Ishikawa (cell line): ENCODE measurements at regions not wholly inside any gene's neighbourhood (a gene's known extent, or its start where the extent isn't known, plus 50 kb on each side); places are given as distances from the start of the nearest gene placed in this dataset.

ENCODE experiments used
- CEBPB ChIP-seq: IDR thresholded peaks from 2 replicates; pipeline ENCODE4 v1.6.1; 2012
- CREB1 ChIP-seq: IDR thresholded peaks from 2 replicates; pipeline ENCODE4 v1.6.1; 2012; ENCODE audit warnings: low read depth
- EGR1 ChIP-seq: IDR thresholded peaks from 2 replicates; pipeline ENCODE4 v1.6.1; 2012
- EP300 ChIP-seq: IDR thresholded peaks from 2 replicates; pipeline ENCODE4 v1.6.1; 2012; ENCODE audit warnings: borderline replicate concordance
- FOXM1 ChIP-seq: IDR thresholded peaks from 2 replicates; pipeline ENCODE4 v1.6.1; 2012; ENCODE audit warnings: low read depth, borderline replicate concordance
- NFIC ChIP-seq: IDR thresholded peaks from 2 replicates; pipeline ENCODE4 v1.6.1; 2012
- RAD21 ChIP-seq: IDR thresholded peaks from 2 replicates; pipeline ENCODE4 v1.6.1; 2012; ENCODE audit warnings: low read depth
- TAF1 ChIP-seq: IDR thresholded peaks from 2 replicates; pipeline ENCODE4 v1.6.1; 2012; ENCODE audit warnings: low read depth, mild to moderate bottlenecking
- TCF12 ChIP-seq: IDR thresholded peaks from 2 replicates; pipeline ENCODE4 v1.6.1; 2012; ENCODE audit warnings: low read depth
- TEAD4 ChIP-seq: IDR thresholded peaks from 2 replicates; pipeline ENCODE4 v1.6.1; 2012
- YY1 ChIP-seq: IDR thresholded peaks from 2 replicates; pipeline ENCODE4 v1.6.1; 2012; ENCODE audit warnings: low read depth
- ZBTB7A ChIP-seq: IDR thresholded peaks from 2 replicates; pipeline ENCODE4 v1.6.1; 2012; ENCODE audit warnings: low read depth
- TF ChIP-seq, protein P1 (sequence below): IDR thresholded peaks from 2 replicates; pipeline ENCODE4 v1.6.1; 2012; ENCODE audit warnings: low read depth, mild to moderate bottlenecking
- TF ChIP-seq, protein P2 (sequence below): IDR thresholded peaks from 2 replicates; pipeline ENCODE4 v1.6.1; 2012
- TF ChIP-seq, protein P3 (sequence below): IDR thresholded peaks from 2 replicates; pipeline ENCODE4 v1.6.1; 2012

DNA sequence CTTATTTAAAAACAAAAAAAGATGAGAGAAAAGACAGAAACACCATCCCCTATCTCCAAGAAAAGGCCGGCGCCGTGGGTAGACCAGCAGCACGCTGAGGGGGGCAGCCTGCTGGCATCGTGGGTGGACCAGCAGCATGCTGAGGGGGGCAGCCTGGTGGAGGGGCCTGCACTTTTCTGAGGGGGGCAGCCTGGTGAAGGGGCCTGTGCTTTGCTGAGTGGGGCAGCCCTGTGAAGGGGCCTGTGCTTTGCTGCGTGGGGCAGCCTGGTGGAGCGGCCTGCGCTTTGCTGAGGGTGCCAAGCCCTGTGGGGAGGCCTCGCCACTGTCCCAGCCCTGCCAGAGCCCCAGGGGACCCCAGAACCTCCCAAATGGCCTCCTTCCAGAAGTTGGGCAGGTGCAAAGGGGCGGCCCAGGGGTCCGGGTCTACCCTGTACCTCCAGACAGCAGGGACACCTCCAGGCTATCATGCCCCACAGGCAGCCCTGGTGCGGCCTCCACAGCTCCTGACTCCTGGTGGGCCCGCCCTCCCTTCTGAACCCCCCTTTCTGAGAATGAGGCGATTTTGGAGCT lies 1185.7 kb downstream of the BRD1 start:
- TF ChIP-seq EP300 = no peak
- no peak for TF ChIP-seq YY1
- no peak for TF ChIP-seq TAF1
- TF ChIP-seq EGR1 = no peak
- TF ChIP-seq ZBTB7A = no peak
- no peak for TF ChIP-seq NFIC
- TF ChIP-seq, protein P1, sequence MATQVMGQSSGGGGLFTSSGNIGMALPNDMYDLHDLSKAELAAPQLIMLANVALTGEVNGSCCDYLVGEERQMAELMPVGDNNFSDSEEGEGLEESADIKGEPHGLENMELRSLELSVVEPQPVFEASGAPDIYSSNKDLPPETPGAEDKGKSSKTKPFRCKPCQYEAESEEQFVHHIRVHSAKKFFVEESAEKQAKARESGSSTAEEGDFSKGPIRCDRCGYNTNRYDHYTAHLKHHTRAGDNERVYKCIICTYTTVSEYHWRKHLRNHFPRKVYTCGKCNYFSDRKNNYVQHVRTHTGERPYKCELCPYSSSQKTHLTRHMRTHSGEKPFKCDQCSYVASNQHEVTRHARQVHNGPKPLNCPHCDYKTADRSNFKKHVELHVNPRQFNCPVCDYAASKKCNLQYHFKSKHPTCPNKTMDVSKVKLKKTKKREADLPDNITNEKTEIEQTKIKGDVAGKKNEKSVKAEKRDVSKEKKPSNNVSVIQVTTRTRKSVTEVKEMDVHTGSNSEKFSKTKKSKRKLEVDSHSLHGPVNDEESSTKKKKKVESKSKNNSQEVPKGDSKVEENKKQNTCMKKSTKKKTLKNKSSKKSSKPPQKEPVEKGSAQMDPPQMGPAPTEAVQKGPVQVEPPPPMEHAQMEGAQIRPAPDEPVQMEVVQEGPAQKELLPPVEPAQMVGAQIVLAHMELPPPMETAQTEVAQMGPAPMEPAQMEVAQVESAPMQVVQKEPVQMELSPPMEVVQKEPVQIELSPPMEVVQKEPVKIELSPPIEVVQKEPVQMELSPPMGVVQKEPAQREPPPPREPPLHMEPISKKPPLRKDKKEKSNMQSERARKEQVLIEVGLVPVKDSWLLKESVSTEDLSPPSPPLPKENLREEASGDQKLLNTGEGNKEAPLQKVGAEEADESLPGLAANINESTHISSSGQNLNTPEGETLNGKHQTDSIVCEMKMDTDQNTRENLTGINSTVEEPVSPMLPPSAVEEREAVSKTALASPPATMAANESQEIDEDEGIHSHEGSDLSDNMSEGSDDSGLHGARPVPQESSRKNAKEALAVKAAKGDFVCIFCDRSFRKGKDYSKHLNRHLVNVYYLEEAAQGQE = no peak
- no peak for TF ChIP-seq TEAD4
- TF ChIP-seq, protein P2, sequence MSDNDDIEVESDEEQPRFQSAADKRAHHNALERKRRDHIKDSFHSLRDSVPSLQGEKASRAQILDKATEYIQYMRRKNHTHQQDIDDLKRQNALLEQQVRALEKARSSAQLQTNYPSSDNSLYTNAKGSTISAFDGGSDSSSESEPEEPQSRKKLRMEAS = no peak
- no peak for TF ChIP-seq CREB1
- TF ChIP-seq, protein P3, sequence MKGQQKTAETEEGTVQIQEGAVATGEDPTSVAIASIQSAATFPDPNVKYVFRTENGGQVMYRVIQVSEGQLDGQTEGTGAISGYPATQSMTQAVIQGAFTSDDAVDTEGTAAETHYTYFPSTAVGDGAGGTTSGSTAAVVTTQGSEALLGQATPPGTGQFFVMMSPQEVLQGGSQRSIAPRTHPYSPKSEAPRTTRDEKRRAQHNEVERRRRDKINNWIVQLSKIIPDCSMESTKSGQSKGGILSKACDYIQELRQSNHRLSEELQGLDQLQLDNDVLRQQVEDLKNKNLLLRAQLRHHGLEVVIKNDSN = no peak
- no peak for TF ChIP-seq CEBPB
- no peak for TF ChIP-seq FOXM1
- TF ChIP-seq TCF12 = no peak
- no peak for TF ChIP-seq RAD21

DNA sequence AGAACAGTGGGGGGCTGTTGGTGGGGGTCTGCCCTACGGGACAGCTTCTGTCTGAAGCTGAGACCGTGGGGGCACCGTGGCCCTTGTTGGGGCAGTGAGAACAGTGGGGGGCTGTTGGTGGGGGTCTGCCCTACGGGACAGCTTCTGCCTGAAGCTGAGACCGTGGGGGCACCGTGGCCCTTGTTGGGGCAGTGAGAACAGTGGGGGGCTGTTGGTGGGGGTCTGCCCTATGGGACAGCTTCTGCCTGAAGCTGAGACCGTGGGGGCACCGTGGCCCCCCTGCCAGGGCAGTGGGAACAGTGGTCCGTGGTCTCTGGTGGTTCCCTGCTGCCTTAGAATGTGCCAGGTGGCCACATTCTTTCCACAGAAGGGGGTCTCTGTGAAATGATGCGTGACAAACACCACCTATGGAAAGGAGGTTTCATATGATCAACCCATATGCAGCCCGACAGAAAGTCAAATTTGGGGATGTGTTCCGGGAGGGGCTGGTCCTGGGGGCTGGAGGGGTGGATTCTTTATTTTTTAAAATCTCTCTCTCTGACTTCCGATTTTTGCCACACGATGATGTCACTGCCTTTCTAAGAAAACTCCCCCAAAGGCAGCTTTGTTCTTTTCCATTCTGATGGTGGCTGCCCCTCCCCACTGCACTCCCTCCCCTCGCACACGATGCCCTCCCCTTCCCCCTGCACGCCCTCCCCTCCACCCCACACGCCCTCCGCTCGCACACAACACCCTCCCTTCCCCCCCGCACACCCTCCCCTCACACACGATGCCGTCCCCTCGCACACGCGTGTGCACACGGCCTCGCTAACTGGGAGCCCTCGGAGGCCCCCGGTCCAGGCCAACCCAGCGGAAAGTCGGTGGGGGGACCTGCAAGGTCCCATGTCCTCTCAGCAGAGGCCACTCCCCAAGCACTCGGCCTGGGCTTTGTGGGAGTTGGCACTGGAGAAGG lies 1186.5 kb downstream of the BRD1 start:
- TF ChIP-seq TAF1 = no peak
- no peak for TF ChIP-seq FOXM1
- no peak for TF ChIP-seq RAD21
- TF ChIP-seq, protein P3 = no peak
- no peak for TF ChIP-seq NFIC
- no peak for TF ChIP-seq EGR1
- no peak for TF ChIP-seq TCF12
- TF ChIP-seq, protein P1 = no peak
- TF ChIP-seq, protein P2 = no peak
- no peak for TF ChIP-seq CREB1
- TF ChIP-seq ZBTB7A = no peak
- TF ChIP-seq EP300 = no peak
- TF ChIP-seq CEBPB = no peak
- no peak for TF ChIP-seq YY1
- no peak for TF ChIP-seq TEAD4

DNA sequence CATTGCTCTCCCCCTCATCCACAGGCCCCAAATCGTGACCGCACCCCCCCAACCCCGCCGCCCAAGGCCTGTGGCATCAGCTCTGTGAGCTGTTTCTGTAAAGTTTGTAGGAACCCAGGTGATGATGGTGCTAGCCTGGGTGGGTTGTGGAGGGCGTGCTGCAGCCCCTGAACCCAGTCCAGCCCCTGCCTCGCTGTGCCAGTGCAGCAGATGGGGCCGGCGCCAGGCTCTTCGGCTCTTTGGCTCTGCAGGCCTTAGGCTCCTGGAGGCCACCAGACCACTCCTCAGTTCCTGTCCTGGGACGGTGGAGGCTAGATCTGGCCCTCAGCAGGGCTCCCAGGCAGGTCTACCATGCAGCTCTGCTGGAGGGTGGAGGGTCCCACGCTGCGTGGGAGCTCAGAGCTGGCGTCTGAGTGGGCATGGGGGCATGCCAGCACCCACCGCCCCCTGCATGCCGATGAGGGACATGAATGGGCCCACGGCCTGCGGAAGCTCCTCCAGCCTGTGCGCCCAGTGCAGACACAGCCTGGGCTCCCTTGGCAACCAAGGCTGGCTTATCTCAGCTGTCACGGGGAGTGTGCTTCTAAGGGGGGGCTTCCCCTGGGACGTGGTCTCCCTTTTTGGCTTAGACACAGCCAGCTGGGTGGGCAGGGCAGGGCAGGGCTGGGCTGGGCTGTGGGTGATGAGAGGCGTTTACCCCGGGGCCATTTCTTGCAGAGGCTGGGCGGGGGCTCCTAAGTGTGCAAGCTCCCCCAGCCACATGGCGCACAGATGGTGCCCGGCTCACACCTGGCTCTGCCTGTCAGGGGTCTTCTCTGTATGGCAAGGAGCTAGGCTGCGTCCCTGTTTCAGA lies 1187.6 kb downstream of the BRD1 start:
- no peak for TF ChIP-seq FOXM1
- TF ChIP-seq, protein P2 = no peak
- TF ChIP-seq ZBTB7A = no peak

DNA sequence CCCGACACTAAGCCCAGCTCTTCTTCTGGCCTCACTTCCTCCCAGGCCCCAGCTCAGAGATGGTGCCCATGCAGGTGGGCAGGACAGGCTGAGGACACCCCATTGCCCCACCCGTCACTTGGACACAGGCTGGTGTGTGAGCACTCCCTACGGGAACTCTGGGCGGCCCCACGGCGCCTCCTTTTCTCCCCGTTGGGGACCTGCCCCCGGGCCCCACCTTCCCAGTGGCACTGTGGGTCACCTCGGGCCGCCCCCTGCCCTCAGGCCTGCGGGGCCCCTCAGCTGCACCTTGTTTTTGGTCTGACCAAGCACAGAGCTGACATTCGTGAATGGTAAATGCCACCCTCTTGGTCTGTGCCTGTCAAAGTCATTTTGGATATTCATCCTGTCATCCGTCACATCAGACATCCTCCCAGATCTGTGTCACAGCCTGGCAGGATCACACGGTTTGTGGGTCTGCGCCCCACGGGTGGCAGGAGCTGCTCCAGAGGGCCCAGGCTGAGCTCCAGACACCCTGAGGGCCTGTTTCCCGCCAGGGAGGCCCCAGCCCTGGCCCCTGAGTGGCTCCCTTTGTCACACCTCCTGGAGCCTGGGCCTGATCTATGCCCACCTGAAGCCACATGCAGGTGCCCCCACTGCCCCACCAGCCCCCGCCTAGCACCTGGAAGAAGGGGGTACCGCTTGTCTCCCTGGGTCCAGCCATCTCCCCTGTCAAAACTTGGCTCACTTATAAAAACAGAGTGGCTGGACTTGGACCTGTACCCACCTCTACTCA lies 1188.5 kb downstream of the BRD1 start:
- TF ChIP-seq NFIC (no peak), CREB1 (no peak), YY1 (no peak), EGR1 (no peak), TCF12 (no peak), RAD21 (no peak), TEAD4 (no peak), TAF1 (no peak), CEBPB (no peak), FOXM1 (no peak), ZBTB7A (no peak), EP300 (no peak)
- TF ChIP-seq, protein P3 = no peak
- TF ChIP-seq, protein P1 = no peak
- TF ChIP-seq, protein P2 = no peak
